Activated T-cell treated with anti-CD3 and anti-CD28 coated beads, Interleukin-2, amount 50 U/mL, for 4 hours (primary cell): ENCODE measurements at regions not wholly inside any gene's neighbourhood (a gene's known extent, or its start where the extent isn't known, plus 50 kb on each side); places are given as distances from the start of the nearest gene placed in this dataset.

Experiments
- ATAC-seq, 2 donors: fragments of 200-7000 bp; cut with Tn5 transposase; one replicate each; pipeline ENCODE4 v1.10.0; 2021
- DNase-seq: peaks from one replicate; pipeline ENCODE4 v3.0.0-alpha.2; 2020
- H3K27me3 Mint-ChIP-seq: one replicate; pipeline ENCODE4 v1.8.0; 2021; ENCODE audit warnings: low read depth, mixed read lengths
- H3K36me3 Mint-ChIP-seq: one replicate; pipeline ENCODE4 v1.8.0; 2022; ENCODE audit warnings: mixed read lengths; ENCODE audit not compliant: insufficient read depth
- H3K4me1 Mint-ChIP-seq: one replicate; pipeline ENCODE4 v1.8.0; 2021; ENCODE audit warnings: low read depth, mixed read lengths
- H3K4me3 Mint-ChIP-seq: one replicate; pipeline ENCODE4 v1.8.0; 2021; ENCODE audit warnings: mild to moderate bottlenecking, moderate library complexity, mixed read lengths
- H3K9me3 Mint-ChIP-seq: one replicate; pipeline ENCODE4 v1.8.0; 2021; ENCODE audit warnings: mixed read lengths

- Mint-ChIP-seq H3K27me3 (no peaks in the 10 kb centered on the region), H3K9me3 (no peaks in the 10 kb centered on the region), H3K4me1 (peaks cover 6% of the 10 kb centered on the region), H3K36me3 (no peaks in the 10 kb centered on the region), H3K4me3 (no peak overlapping the region)
- ATAC-seq (no peak), DNase-seq (no peak)
These were observed 156.6 kb downstream of the NOC3L start for GRCh38 chr10:94206176-94206575.

GRCh38 chr10:94208315-94208714, 154.4 kb downstream of the NOC3L start:
- no peak for ATAC-seq
- no peak for DNase-seq
- H3K36me3 Mint-ChIP-seq = no peaks in the 10 kb centered on the region
- no peaks in the 10 kb centered on the region for H3K9me3 Mint-ChIP-seq
- peaks cover 6% of the 10 kb centered on the region for H3K4me1 Mint-ChIP-seq
- no peak overlapping the region for H3K4me3 Mint-ChIP-seq
- H3K27me3 Mint-ChIP-seq = no peaks in the 10 kb centered on the region

GRCh38 chr10:94210440-94211168, 152.1 kb downstream of the NOC3L start:
- DNase-seq = no peak
- Mint-ChIP-seq H3K4me1 (peaks cover 6% of the 10 kb centered on the region), H3K4me3 (no peak overlapping the region), H3K9me3 (no peaks in the 10 kb centered on the region), H3K27me3 (no peaks in the 10 kb centered on the region), H3K36me3 (no peaks in the 10 kb centered on the region)
- no peak for ATAC-seq

GRCh38 chr10:94211169-94211510, 151.6 kb downstream of the NOC3L start:
- Mint-ChIP-seq H3K4me3 (no peak overlapping the region), H3K27me3 (no peaks in the 10 kb centered on the region), H3K36me3 (no peaks in the 10 kb centered on the region), H3K4me1 (peaks cover 4% of the 10 kb centered on the region), H3K9me3 (no peaks in the 10 kb centered on the region)
- DNase-seq (no peak), ATAC-seq (no peak)

- Mint-ChIP-seq H3K36me3 (no peaks in the 10 kb centered on the region), H3K27me3 (no peaks in the 10 kb centered on the region), H3K9me3 (no peaks in the 10 kb centered on the region), H3K4me1 (no peaks in the 10 kb centered on the region), H3K4me3 (no peak overlapping the region)
- no peak for ATAC-seq
- no peak for DNase-seq
These were observed 149.7 kb downstream of the NOC3L start for GRCh38 chr10:94213001-94213530.

- ATAC-seq = no peak
- H3K9me3 Mint-ChIP-seq = no peaks in the 10 kb centered on the region
These were observed 148.8 kb downstream of the NOC3L start for GRCh38 chr10:94213980-94214379.

GRCh38 chr10:94214481-94214893, 148.3 kb downstream of the NOC3L start:
- ATAC-seq (no peak), DNase-seq (no peak)
- H3K4me3 Mint-ChIP-seq = no peak overlapping the region
- H3K4me1 Mint-ChIP-seq = no peaks in the 10 kb centered on the region
- H3K36me3 Mint-ChIP-seq = no peaks in the 10 kb centered on the region
- no peaks in the 10 kb centered on the region for H3K9me3 Mint-ChIP-seq
- peaks cover 2% of the 10 kb centered on the region for H3K27me3 Mint-ChIP-seq

More at GRCh38 chr10:94213980-94214379, 148.8 kb downstream of the NOC3L start:
- no peaks in the 10 kb centered on the region for H3K4me1 Mint-ChIP-seq
- no peak for DNase-seq
- no peaks in the 10 kb centered on the region for H3K36me3 Mint-ChIP-seq
- no peak overlapping the region for H3K4me3 Mint-ChIP-seq
- H3K27me3 Mint-ChIP-seq = no peaks in the 10 kb centered on the region

GRCh38 chr10:94216201-94216600, 146.5 kb downstream of the NOC3L start:
- Mint-ChIP-seq H3K4me1 (no peaks in the 10 kb centered on the region), H3K27me3 (peaks cover 3% of the 10 kb centered on the region), H3K4me3 (no peak overlapping the region), H3K9me3 (no peaks in the 10 kb centered on the region), H3K36me3 (no peaks in the 10 kb centered on the region)
- no peak for DNase-seq
- ATAC-seq = no peak

- no peaks in the 10 kb centered on the region for H3K9me3 Mint-ChIP-seq
- peaks cover 3% of the 10 kb centered on the region for H3K27me3 Mint-ChIP-seq
- no peak for DNase-seq
- H3K4me3 Mint-ChIP-seq = no peak overlapping the region
- no peak for ATAC-seq
- H3K36me3 Mint-ChIP-seq = no peaks in the 10 kb centered on the region
- no peaks in the 10 kb centered on the region for H3K4me1 Mint-ChIP-seq
These were observed 145.3 kb downstream of the NOC3L start for GRCh38 chr10:94217411-94217810.

- no peaks in the 10 kb centered on the region for H3K9me3 Mint-ChIP-seq
- no peak for DNase-seq
- ATAC-seq = no peak
- no peak overlapping the region for H3K4me3 Mint-ChIP-seq
- no peaks in the 10 kb centered on the region for H3K36me3 Mint-ChIP-seq
- H3K27me3 Mint-ChIP-seq = peaks cover 3% of the 10 kb centered on the region
- H3K4me1 Mint-ChIP-seq = no peaks in the 10 kb centered on the region
These were observed 144.1 kb downstream of the NOC3L start for GRCh38 chr10:94218493-94219183.

GRCh38 chr10:94219829-94220228, 142.9 kb downstream of the NOC3L start:
- no peak overlapping the region for H3K4me3 Mint-ChIP-seq
- ATAC-seq (no peak), DNase-seq (no peak)
- peaks cover 3% of the 10 kb centered on the region for H3K27me3 Mint-ChIP-seq
- no peaks in the 10 kb centered on the region for H3K36me3 Mint-ChIP-seq
- H3K9me3 Mint-ChIP-seq = no peaks in the 10 kb centered on the region
- H3K4me1 Mint-ChIP-seq = no peaks in the 10 kb centered on the region

GRCh38 chr10:94220717-94221116, 142.0 kb downstream of the NOC3L start:
- no peaks in the 10 kb centered on the region for H3K36me3 Mint-ChIP-seq

GRCh38 chr10:94223702-94224370, 138.9 kb downstream of the NOC3L start:
- DNase-seq = no peak

More at GRCh38 chr10:94220717-94221116, 142.0 kb downstream of the NOC3L start:
- ATAC-seq = no peak
- Mint-ChIP-seq H3K4me1 (no peaks in the 10 kb centered on the region), H3K9me3 (no peaks in the 10 kb centered on the region), H3K27me3 (peaks cover 3% of the 10 kb centered on the region), H3K4me3 (no peak overlapping the region)
- DNase-seq = no peak

GRCh38 chr10:94224656-94225055, 138.1 kb downstream of the NOC3L start:
- DNase-seq (no peak), ATAC-seq (no peak)
- H3K36me3 Mint-ChIP-seq = no peaks in the 10 kb centered on the region
- no peaks in the 10 kb centered on the region for H3K27me3 Mint-ChIP-seq
- no peaks in the 10 kb centered on the region for H3K9me3 Mint-ChIP-seq
- H3K4me1 Mint-ChIP-seq = no peaks in the 10 kb centered on the region
- no peak overlapping the region for H3K4me3 Mint-ChIP-seq

More at GRCh38 chr10:94223702-94224370, 138.9 kb downstream of the NOC3L start:
- no peaks in the 10 kb centered on the region for H3K9me3 Mint-ChIP-seq
- peaks cover 3% of the 10 kb centered on the region for H3K27me3 Mint-ChIP-seq
- ATAC-seq = no peak
- H3K4me3 Mint-ChIP-seq = no peak overlapping the region
- no peaks in the 10 kb centered on the region for H3K4me1 Mint-ChIP-seq
- no peaks in the 10 kb centered on the region for H3K36me3 Mint-ChIP-seq
